GM21717 (cell line): ENCODE measurements at regions not wholly inside any gene's neighbourhood (a gene's known extent, or its start where the extent isn't known, plus 50 kb on each side); places are given as distances from the start of the nearest gene placed in this dataset.
"Not testable (repeated sequence)": the region's sequence is repeated elsewhere in the genome, so short reads cannot be mapped to it uniquely, and the experiment has no call there.

Experiments
- ATAC-seq: cut with Tn5 transposase; IDR thresholded peaks from one replicate; pipeline ENCODE4 v1.9.1; 2021; ENCODE audit warnings: mild to moderate bottlenecking, moderate library complexity; ENCODE audit not compliant: unreplicated experiment

DNA sequence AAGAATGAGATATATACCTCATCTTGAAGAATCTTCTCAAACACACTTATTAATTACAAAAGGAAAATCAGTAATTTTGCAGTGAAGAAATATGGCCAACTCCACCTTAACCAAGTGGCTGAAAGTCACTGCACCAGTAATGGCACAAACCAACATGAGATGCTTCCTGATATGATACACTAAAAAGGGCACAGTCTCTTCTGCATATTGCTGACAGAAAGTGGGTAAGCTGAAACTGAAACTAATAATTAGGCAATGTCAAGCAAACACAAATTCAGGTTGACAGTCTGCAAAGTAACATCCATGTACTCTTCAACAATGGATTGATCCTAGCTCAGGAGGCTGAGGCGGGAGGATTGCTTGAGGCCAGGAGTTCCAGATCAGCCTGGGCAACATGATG, 56.1 kb downstream of the ZNF22 start:
- not testable (repeated sequence) for ATAC-seq

DNA sequence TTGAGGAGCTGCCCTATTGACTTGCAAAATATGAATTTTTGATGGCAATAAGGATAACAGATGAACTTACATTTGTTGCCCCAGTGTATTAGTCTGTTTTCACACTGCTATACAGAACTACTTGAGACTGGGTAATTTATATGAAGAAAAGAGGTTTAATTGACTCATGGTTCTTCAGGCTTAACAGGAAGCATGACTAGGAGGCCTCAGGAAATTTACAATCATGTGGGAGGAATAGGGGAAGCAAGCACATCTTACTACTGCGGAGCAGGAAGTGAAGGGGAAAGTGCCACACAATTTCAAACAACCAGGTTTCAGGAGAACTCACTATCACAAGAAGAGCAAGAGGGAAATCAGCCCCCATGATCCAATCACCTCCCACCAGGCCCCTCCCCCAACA, 57.9 kb downstream of the ZNF22 start:
- no peak for ATAC-seq

DNA sequence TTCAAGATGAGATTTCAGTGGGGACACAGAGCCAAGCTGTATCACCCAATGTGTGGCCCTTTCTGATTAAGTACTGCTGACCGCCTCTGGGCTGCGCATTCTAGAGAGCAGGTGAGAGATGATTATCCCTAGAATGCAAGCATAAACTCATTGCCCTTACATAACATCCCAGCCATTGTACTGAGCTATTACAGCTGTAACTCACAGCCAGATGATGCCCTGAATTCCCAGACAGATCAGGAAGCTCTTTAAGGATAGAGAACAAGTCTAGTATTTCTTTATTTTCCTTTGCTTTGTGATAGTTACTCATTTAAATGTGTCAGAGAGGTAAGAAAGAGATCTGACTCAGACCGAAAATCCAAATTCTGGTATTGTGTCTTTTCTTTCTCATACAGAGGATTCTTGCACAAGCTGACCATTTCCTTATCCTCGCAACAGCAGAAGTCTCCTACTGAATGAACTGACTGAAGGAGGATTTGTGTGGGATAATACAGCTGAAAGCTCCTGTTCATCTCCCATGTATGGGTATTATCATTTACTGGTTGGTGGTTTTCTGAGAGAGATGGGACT, 58.4 kb downstream of the ZNF22 start:
- no peak for ATAC-seq

DNA sequence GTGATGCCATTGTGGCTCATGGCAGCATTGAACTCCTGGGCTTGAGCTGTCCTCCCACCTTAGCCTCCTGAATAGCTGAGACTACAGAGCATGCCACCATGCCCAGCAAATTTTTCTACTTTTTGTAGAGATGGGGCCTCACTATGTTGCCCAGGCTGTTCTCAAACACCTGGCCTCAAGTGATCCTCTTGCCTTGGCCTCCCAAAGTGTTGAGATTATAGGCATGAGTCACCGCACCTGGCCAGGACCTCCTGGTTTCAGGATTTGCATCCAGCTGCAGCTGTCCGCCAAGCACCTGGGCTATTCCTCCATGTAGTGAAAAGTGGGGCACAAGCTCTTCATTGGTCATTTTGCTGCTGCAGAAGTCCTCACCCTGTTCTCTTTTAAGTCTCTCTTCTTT, 58.9 kb downstream of the ZNF22 start:
- no peak for ATAC-seq

DNA sequence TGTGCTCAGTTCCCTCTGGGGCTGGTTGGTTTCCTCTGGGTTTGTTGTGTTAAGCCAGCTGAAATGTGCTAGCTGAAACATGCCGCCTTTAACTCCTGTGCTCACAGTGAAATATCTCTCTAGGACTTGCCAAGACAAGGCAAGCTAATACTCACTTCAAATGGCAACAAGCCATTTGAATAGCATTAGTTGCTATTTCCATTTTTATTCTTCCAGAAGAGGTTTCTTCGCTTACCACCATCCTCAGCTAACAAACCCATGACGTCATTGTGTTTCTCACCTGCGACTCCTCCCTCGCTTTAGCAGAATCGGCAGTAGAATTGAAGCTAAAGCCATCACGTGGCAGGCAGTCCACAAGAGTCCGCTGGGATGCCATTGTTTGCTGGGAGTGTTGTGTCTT, 61.3 kb downstream of the ZNF22 start:
- ATAC-seq, result no peak

DNA sequence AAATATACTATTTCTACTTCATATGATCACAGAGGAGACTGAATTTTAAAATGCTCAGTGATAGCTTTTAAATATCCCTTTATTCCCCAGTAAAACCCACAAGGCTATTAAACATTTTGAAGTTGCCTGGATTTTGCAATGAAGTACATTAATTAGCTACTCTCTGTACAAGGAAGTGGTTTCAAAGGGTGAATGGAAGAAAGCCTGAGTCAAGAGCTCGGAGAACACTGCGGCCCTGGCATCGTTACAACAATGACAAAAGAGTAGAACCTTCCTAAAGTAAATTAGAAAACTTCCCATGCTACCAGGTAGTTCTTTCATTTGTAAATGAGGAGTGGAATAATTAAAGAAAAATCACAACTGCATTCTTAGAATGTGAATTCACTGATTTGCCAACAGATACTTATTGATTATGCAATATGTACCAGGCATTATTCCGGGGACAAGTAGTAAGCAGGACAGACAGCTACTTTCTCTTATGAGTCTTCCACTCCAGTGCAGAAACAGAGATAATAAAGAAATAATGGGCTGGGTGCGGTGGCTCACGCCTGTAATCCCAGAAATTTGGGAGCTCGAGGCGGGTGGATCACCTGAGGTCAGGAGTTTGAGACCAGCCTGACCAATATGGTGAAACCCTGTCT, 63.0 kb downstream of the ZNF22 start:
- no peak for ATAC-seq

DNA sequence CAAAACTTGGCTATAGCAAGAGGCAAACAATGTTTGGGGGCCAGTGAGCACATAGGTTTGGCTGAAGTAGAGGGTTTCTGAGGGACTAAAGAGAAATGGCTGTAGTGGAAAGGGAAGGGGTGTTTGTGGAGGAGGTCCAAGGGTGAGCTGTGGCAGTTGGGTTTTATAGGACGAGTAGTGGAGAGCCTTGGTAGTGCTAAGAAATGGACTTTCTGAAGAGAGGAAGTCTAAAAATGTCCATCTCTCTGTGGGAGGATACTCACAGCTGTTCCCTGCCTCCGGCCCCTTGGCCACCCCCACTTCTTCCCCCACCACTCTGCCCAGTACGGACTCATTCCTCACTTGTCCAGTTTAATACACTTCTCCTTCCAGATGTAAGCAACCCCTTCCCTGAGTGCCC, 64.3 kb downstream of the ZNF22 start:
- no peak for ATAC-seq

DNA sequence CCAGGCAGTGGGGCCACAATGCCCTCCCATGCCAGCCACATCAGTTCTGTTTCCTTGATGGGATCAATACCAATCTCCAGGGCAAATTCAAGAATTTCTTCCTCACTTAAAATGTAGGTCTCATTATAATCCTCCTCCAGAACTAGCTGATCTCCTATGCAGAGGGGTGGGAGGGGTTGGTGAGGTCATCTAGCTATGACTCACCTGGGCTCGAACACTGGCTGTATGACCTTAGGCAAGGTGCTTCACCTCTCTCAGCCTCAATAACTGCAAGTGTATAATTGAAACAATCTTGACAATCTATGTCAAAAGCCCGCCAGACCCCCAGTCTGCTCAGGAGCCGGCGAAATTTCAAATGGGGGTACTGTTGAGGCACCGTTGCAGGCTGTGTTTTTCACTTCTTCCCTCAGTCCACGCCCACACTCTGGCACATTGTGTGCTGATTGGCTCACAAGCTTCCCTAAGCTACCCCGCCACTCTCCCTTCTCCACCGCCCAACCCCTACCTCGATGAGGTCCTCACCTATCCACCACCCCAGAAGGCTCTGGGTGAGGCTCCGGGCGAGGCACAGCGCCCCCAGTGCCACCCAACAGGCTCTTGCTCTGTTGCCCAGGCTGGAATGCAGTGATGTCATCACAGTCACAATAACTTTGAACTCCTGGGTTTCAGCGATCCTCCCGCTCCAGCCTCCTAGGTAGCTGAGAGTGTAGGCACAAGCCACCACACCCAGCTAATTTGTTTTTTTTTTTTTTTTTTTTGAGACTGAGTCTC, 70.5 kb downstream of the ZNF22 start:
- no peak for ATAC-seq

DNA sequence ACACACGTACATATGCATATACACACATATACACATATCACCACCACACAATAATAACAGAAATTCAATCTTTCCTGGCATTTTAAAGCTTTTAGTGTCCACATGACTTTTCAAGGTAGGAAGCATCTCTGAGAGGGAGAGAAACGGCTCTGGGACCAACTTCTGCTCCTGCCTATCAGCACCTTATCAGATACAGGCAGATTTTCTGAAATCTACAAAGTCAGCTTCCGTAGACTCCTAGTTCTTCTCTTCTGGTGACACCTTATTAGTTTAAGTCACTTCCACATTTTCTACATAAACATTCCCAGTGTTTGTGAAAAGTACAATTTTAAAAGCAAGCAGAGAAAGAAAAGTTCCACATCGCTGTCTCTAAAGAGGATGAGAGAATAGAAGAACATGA, 74.5 kb downstream of the ZNF22 start:
- ATAC-seq, result no peak

DNA sequence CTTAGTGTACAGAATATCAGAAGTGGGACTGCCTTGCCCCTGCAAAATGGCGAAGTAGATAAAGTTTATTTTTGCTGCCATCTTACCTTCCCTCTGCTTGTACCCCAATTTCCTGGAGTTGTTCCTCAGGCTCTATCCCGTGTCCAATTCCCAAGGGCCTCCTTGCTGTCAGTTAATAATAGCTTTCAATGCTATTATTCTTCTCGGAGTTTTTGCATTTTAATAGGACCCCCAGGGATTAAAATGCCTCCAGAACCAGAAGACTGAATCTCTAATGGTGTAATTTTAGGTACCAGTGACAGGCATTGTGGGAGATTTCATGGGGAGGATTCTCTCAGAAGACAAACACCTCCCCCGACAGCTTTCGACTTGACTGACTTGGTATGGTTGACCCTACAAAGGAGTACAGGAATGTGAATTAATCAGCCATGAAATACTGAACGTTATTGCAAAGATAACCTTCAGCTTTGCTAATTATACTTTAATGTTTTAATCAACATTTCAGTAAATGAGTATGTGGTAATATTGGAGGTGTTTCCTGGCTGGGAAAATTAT, 75.2 kb downstream of the ZNF22 start:
- no peak for ATAC-seq

DNA sequence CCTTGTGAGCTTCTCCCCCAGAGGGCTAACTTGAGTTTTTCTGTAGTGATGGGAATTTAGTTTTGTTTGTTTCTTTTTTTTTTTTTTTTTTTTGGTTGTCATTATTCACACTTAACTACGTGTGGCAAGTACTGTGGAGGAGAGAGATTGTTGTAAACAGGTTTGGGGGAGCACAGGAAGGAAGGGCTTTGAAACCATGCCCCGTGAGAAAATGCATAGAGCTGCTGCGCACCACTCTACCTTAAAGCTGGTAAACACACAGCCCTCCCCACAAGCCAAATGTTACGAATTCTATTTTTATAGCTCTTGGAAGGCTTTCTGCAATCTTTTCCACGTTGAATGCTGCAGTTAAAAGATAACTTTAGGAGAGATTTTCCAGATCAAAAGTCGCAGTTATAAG, 76.2 kb downstream of the ZNF22 start:
- ATAC-seq, result no peak

DNA sequence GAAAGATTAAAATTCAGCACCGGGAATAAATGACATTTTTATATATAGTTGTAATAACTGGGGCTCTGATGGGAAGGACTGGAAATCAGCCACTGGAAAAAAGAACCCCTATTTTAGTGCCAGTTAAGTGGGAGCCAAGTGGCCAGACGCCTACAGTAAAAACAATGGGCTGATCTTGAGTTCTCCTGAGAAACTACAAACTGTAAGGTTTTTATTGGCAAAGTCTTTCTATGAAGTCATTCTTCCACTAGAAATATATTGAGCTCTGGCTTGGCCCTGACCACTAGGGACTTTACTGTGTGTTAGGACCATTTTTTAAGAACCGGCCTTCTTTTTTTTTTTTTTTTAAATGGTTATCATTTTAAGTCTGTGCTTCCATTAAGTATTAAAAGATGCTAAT, 79.6 kb downstream of the ZNF22 start:
- ATAC-seq, result no peak

DNA sequence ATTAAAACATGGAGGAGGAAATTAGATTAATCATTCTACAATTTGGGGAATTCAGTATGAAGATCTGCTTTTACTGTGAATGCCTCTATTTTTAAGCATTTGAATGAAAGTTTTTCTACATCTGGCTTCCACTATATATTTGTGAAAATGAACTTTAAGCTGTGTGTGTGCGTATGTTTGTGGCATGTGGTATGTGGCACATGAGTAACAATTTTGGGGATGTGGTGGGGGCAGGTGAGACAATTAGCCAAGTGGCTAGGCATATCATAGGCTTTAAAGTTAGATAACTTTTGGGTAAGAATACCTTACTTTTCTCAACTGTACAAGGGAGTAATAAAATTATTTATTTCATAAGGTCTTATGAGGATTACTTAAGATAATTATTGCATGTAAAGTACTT, 81.5 kb downstream of the ZNF22 start:
- ATAC-seq, result no peak

DNA sequence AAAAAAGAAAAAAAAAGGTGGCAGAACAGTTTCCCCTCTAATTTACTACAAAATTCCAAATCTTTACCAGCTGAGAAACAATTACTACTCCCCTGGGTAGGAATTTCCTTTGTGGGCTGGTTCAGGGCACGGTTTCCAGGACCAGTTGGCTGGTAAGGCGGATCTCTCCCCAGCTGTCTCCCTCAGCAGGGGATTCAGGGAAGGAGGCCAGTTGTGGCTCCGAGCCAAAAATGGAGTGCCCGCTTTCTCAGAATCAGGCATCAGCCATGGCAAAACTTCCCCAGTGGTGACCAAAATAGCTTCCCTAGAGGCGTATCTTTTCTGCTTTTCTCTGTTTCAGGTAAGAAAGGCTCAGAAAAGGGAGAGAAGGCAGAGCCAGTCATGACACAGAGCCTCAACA, 91.2 kb downstream of the ZNF22 start:
- no peak for ATAC-seq

DNA sequence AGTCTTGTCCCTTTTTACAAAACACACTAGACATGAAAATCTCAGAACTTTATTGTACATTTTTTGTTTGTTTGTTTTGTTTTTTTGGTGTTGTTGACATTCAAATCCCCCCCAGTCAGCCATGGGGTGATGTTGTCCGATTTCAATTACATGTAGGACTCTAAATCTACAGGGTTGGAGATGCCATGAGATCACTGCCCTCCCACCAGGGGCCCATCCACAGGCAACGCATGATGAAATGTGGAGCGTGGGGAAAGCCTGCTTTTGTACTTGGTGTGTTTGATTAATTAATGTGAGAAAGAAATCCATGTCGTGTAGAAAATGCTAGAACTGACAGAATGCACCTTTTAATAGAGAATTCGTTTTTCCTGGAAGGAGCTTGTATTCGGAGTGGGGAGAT, 93.2 kb downstream of the ZNF22 start:
- no peak for ATAC-seq

DNA sequence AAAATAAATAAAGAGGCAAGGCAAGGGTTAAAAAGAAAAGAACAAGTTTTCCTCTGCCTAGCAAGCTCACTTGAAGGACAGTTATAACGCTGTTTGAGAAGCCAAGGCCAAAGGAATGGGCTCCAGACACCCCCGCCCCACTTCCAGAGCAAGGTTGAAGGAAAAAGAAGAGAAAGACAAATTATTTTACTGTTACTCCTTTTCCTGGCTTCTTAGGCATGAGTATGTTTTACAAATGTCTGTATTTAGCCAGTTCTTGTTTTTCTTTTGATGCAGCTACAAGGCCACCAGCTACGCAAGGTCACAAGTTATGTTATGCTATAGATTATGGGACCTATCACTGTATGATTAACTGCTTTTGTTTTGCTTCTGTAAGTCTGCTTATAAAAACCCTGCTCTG, 94.6 kb downstream of the ZNF22 start:
- ATAC-seq, result no peak

DNA sequence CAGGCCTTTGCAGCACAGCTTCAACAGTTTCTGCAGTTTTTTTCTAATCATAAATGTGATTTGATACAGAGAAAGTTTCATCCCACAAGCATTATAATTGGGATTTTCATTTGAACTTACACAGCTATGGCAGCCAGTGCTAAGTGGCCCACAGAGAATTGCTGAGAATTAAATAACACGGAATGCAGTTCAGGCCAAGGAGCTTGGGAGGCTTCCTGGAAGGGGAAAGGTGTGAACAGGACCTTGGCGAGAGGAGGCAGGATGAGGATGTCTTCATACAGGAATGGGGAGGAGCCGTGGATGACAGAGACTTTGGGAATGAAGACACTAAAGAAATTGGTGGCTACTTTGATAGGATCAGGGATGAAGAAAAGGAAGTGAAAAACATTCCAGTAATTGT, 95.3 kb downstream of the ZNF22 start:
- no peak for ATAC-seq

DNA sequence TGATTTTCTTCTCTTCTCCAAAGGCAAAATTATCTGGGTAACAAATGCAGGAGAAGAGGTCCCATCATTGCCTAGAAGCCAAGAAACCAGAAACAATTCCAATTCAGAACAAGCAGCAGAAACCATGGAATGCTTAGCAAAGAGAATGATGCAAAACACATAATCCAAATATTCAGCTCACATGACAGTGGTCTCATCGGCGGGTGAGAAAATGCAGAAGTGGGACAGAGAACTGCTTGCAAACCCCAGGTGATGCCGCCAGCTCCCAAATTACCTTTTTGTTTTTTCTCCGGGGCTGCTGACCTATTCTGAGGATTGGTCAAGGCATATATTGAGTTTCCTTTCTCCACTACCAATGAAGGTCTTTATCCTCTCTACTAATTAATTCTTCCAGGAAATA, 99.7 kb downstream of the ZNF22 start:
- no peak for ATAC-seq

DNA sequence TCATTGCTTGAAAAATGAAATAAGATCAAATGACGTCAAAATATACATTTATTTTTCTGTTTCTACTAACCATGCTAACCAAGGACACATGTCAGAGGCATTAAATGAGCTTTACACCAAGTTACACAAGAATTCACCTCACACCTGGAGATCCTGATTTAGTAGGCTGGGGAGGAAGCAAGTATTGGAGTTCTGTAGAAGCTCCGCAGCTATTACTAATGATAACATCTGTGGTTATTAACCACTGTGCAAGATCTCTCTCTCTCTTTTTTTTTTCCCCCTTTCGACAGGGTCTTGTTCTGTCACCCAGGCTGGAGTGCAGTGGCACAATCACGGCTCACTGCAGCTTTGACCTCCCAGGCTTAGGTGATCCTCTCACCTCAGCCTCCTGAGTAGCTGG, 104.0 kb downstream of the ZNF22 start:
- no peak for ATAC-seq

DNA sequence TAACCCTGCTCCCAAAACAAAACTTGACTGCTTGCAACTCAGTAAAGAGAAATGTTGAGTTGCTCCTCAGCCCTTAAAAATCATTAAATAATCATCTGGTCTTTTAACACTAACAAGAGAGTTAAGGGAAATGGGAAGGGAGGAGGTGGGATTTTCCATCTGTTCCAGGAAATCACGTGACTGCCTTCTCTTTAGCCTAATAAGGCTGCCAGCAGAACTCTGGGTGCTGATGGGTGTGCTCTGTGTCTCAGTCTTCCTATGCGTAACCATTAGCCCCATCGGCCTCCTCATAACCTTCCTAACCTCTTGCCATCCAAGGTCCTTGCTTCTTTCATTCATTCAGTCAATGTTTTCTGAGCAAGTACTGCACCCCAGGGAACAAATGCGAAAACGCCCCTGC, 104.6 kb downstream of the ZNF22 start:
- not testable (repeated sequence) for ATAC-seq

DNA sequence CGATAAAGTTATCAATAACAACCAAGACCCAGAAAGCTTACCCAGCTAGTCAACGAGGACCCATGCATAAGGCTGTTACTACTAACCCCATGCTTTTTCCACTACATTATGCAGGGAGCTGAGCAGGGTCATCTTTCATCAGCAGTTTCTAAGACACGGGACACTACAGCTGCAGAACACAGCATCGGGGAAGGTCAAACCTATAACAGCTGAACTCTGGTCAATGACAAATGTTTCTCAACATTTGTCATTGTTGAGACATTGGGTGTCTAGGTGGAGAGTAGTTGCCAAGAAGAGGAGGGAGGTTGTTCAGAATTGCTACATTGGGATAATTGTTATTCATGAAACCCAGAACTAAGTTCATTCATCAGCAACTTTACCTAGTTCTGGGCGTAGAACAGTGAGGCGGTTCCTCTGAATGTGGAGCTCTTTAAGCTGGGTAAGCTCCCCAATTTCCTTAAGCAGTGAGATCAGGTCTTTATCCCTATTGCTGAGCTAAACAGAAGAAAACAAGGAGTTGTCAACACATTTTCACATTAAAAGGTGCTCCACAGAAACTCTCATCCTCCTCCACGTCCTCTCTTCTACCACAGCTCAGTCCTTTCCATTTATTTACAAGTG, 105.6 kb downstream of the ZNF22 start:
- ATAC-seq, result no peak

DNA sequence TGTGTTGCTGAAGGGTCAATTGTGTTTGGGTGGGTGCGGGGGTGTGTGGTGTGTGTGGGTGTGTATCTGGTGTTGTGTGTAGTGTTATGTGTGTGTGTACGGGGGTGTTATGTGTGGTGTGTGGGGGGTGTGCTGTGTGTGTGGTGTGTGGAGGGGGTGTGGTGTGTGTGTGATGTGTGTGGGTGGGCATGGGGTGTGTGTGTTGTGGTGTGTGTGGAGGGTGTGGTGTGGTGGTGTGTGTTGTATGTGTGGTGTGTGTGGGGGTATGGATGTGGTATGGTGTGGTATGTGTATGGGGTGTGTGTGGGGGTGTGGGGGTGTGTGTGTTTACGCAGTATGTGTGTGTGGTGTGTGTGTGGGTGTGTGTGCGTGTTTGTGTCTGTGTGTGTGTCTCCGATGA, 110.8 kb downstream of the ZNF22 start:
- ATAC-seq, result no peak
